CD4-positive, alpha-beta T cell treated with Interleukin-10 for 1 hour (primary cell): ENCODE measurements at regions not wholly inside any gene's neighbourhood (a gene's known extent, or its start where the extent isn't known, plus 50 kb on each side); places are given as distances from the start of the nearest gene placed in this dataset.

ENCODE experiments used
- DNase-seq: peaks from one replicate; pipeline ENCODE4 v3.0.0-alpha.2; 2020

DNA sequence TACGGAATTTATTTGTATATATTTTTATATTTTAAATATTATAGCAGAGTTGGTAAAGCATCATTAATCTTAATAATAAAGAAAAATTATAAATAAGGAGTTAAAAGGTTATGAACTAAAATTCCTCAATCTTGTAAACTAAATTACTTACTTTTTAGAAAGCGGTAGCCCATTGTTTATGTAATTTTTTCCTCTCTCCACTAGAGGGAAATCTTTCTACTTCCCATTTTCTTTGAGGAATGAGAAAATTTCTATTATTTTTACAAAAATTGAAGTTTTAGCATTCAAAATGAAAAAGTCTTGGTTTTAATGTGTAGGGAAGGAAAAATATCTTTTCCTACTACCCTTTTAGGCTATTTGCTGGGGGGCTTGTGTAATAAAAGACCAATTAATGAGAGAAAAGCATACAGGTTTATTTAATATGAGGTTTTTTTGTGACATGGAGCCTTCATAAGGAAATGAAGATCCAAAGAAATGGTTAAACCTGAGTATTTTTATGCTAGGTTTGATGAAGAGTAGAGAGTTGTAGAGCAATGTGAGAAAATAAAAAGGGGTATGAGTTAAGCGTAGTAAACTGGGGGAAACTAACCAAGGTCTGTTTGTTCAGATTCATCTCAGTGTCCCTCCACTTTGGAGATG, 68.7 kb upstream of the ADAD1 start:
- DNase-seq, result no peak

DNA sequence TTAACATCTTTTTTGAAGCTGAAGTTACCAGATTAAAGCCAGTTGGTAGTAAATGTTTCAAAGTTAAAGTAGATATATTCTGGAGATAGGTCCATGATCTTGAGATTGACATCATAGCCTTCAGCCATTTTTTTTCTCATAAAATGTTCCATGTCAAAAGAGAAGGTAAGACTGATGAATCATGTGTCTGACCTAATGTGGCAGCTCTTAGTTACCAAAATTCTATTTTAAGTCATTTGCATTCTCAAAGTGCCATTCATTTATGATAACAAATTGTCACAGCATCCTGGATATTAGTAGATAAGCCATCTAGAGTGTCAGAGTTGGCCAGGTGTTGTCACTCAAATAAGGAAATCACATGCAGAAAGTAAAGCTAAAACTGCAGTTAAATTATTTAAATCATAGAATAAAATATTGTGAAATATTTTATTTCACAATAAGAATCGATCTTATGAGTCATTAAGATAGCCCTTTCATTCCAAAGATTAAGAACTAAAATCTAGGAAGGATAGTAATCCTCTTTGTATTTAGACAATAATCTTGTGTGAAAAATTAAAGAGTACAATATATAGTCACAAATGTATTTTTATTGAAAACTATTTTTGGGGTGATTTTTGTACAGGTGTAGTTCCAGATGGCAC, 65.7 kb upstream of the ADAD1 start:
- DNase-seq, result no peak

DNA sequence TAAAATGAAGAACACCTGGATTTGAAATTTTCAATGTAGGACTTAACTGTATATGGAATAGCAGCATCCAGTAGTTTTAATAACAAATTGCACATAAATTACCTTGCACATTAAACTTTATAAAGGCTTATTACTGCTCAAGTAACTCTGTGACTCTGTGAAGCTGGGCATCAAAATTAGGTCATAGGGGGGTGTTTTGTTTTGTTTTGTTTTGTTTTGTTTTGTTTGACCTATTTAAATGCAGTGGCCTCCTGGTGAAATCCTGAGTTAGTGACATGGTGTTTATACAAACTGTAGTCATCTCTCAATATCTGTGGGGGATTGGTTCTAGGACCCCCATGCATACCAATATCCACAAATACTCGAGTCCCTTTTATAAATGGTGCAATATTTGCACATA, 51.9 kb upstream of the ADAD1 start:
- no peak for DNase-seq

DNA sequence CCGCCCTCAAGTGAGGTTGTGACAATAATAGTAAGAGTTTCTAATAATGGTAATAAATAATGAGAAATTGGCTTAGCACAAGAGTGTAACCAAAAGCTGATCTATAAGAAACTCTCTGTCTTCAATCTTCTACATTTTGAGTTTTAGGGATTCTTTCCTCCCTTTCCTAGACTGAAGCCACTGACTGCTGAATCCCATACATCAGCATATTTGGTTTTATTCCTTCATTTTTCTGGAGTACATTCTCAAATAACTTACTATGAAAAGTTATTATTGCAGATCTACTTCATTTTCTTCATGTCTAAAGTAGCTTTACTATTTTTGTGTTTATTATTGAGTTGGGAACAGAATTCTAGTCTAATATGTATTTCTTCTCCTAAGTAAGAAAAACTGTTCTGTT, 49.9 kb upstream of the ADAD1 start:
- no peak for DNase-seq
